Panc1 (cell line): ENCODE measurements at regions not wholly inside any gene's neighbourhood (a gene's known extent, or its start where the extent isn't known, plus 50 kb on each side); places are given as distances from the start of the nearest gene placed in this dataset.
"Not testable (repeated sequence)": the region's sequence is repeated elsewhere in the genome, so short reads cannot be mapped to it uniquely, and the experiment has no call there.

Experiments used
- ATAC-seq: fragments of 200-7000 bp; cut with Tn5 transposase; 2 replicates; pipeline ENCODE4 v1.9.1; 2020; ENCODE audit warnings: mild to moderate bottlenecking, moderate library complexity
- BruUV-seq: library from RNA; stranded (reverse); fragments of 400-500 nt; replicated peaks from 2 replicates; lab custom pipeline; 2021; lab: Mats Ljungman, UMichigan
- CTCF ChIA-PET: fragments of 300-600 bp; sonication (Branson Sonifier 250); formaldehyde crosslinking; loops from one replicate; lab custom pipeline; 2022; ENCODE audit warnings: antibody characterized with exemption; lab: Charles Lee
- POLR2A ChIA-PET: fragments of 300-600 bp; sonication (Branson Sonifier 250); formaldehyde crosslinking; loops from one replicate; lab custom pipeline; 2022; ENCODE audit warnings: antibody characterized with exemption; lab: Charles Lee
- DNase-seq: peaks from one replicate; pipeline ENCODE4 v3.0.0-alpha.2; 2010; ENCODE audit warnings: low read depth, low spot score
- H3K27ac ChIP-seq: 2 replicates; pipeline ENCODE4 v1.5.1; 2011; ENCODE audit warnings: mild to moderate bottlenecking, low read length, inconsistent platforms
- H3K27me3 ChIP-seq: fragments of 200-500 bp; sonication (Bioruptor generic); 2 replicates; pipeline ENCODE4 v1.6.0; 2014; ENCODE audit warnings: low read length, inconsistent platforms; ENCODE audit not compliant: control insufficient read depth, insufficient read depth
- H3K36me3 ChIP-seq: fragments of 200-500 bp; sonication (Bioruptor generic); 2 replicates; pipeline ENCODE4 v1.5.1; 2014; ENCODE audit warnings: inconsistent platforms, mild to moderate bottlenecking, low read length, moderate library complexity; ENCODE audit not compliant: control insufficient read depth, insufficient read depth
- H3K4me1 ChIP-seq: 2 replicates; pipeline ENCODE4 v1.5.1; 2011; ENCODE audit warnings: inconsistent platforms, mild to moderate bottlenecking, low read length, moderate library complexity; ENCODE audit not compliant: control insufficient read depth, insufficient read depth
- H3K4me3 ChIP-seq, 2 experiments: 2 replicates each; pipeline ENCODE4 v1.5.1; 2011 to 2012; ENCODE audit warnings: low read depth in 2 of 2, low read length in 2 of 2, mild to moderate bottlenecking in 2 of 2, inconsistent platforms in 1 of 2, moderate library complexity in 1 of 2
- H3K9me3 ChIP-seq: fragments of 200-500 bp; sonication (Bioruptor generic); 2 replicates; pipeline ENCODE4 v1.5.1; 2014; ENCODE audit warnings: low read depth, mild to moderate bottlenecking, inconsistent platforms, low read length, moderate library complexity; ENCODE audit not compliant: control insufficient read depth, insufficient read depth
- POLR2AphosphoS5 ChIP-seq: IDR thresholded peaks from 2 replicates; pipeline ENCODE4 v1.6.1; 2012; ENCODE audit warnings: mild to moderate bottlenecking, low read depth, low read length, moderate library complexity
- SIN3A ChIP-seq: IDR thresholded peaks from 2 replicates; pipeline ENCODE4 v1.6.1; 2012; ENCODE audit warnings: low read depth, mild to moderate bottlenecking, low read length, moderate library complexity, borderline replicate concordance; ENCODE audit not compliant: insufficient read depth
- TCF7L2 ChIP-seq: IDR thresholded peaks from 2 replicates; pipeline ENCODE4 v1.6.1; 2011; ENCODE audit warnings: mild to moderate bottlenecking, low read depth, low read length, inconsistent platforms
- in situ Hi-C: cut with HindIII; loops from 2 replicates; pipeline ENCODE4 v1.10.0; 2016; ENCODE audit warnings: low sequenced_read_pairs, low pct_unique_long_range_greater_than_20kb
- intact Hi-C: fragments of 100-400 bp; cut with micrococcal nuclease; formaldehyde crosslinking; loops from one replicate; pipeline ENCODE4 v1.10.0; 2022; ENCODE audit not compliant: unreplicated experiment
- TF ChIP-seq, protein P1 (sequence below), 2 experiments: IDR thresholded peaks; 2 replicates each; pipeline ENCODE4 v1.6.1; 2011 to 2012; ENCODE audit warnings: low read depth in 2 of 2, control low read depth in 1 of 2, low read length in 1 of 2, mild to moderate bottlenecking in 1 of 2, moderate library complexity in 1 of 2; ENCODE audit not compliant: insufficient read depth in 1 of 2
- TF ChIP-seq, protein P2 (sequence below): fragments of 450-650 bp; IDR thresholded peaks from 2 replicates; pipeline ENCODE4 v1.5.1; 2017; ENCODE audit warnings: mild to moderate bottlenecking

DNA sequence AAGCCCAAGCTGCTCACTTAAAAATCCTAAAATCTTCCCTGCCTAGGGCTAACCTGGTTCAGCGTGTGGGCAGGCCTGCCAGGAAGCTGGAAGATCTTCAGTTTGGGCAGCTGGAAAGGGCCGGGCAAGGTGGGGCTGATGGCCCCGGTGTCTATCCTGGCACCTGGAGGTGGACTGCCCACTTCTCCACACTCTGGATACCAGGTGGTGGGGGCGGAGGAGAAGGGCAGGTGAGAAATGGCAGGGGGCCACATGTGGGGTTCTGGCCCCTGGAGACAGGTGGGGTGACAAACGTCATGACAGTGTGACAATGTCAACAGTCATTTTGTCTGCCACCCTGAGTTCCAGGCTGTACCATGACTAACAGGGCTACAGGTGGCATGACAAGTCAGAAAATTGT lies 78.5 kb upstream of the C16orf82 start:
- intact Hi-C loops, result no loop called here
- DNase-seq, result no peak
- CTCF ChIA-PET, result no interaction called here
- Histone ChIP-seq H3K36me3 (no peaks in the 10 kb centered on the region), H3K4me1 (no peaks in the 10 kb centered on the region), H3K27me3 (peaks cover 2% of the 10 kb centered on the region; the same call in 1 of the 2 replicates), H3K9me3 (no peaks in the 10 kb centered on the region), H3K27ac (no peak overlapping the region), H3K4me3 (no peak overlapping the region)
- TF ChIP-seq, protein P1, sequence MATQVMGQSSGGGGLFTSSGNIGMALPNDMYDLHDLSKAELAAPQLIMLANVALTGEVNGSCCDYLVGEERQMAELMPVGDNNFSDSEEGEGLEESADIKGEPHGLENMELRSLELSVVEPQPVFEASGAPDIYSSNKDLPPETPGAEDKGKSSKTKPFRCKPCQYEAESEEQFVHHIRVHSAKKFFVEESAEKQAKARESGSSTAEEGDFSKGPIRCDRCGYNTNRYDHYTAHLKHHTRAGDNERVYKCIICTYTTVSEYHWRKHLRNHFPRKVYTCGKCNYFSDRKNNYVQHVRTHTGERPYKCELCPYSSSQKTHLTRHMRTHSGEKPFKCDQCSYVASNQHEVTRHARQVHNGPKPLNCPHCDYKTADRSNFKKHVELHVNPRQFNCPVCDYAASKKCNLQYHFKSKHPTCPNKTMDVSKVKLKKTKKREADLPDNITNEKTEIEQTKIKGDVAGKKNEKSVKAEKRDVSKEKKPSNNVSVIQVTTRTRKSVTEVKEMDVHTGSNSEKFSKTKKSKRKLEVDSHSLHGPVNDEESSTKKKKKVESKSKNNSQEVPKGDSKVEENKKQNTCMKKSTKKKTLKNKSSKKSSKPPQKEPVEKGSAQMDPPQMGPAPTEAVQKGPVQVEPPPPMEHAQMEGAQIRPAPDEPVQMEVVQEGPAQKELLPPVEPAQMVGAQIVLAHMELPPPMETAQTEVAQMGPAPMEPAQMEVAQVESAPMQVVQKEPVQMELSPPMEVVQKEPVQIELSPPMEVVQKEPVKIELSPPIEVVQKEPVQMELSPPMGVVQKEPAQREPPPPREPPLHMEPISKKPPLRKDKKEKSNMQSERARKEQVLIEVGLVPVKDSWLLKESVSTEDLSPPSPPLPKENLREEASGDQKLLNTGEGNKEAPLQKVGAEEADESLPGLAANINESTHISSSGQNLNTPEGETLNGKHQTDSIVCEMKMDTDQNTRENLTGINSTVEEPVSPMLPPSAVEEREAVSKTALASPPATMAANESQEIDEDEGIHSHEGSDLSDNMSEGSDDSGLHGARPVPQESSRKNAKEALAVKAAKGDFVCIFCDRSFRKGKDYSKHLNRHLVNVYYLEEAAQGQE (IDR thresholded peaks at IDR 0.05; ENCODE audit: insufficient read depth in 1 of 2, low read depth in 2 of 2, low read length in 1 of 2), result no peak
- TF ChIP-seq, protein P2, sequence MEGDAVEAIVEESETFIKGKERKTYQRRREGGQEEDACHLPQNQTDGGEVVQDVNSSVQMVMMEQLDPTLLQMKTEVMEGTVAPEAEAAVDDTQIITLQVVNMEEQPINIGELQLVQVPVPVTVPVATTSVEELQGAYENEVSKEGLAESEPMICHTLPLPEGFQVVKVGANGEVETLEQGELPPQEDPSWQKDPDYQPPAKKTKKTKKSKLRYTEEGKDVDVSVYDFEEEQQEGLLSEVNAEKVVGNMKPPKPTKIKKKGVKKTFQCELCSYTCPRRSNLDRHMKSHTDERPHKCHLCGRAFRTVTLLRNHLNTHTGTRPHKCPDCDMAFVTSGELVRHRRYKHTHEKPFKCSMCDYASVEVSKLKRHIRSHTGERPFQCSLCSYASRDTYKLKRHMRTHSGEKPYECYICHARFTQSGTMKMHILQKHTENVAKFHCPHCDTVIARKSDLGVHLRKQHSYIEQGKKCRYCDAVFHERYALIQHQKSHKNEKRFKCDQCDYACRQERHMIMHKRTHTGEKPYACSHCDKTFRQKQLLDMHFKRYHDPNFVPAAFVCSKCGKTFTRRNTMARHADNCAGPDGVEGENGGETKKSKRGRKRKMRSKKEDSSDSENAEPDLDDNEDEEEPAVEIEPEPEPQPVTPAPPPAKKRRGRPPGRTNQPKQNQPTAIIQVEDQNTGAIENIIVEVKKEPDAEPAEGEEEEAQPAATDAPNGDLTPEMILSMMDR, result no peak
- no peak for TF ChIP-seq TCF7L2
- in situ Hi-C loops, result no loop called here
- no peak for ATAC-seq
- BruUV-seq, result no TSS peak
- POLR2A ChIA-PET, result no interaction called here

DNA sequence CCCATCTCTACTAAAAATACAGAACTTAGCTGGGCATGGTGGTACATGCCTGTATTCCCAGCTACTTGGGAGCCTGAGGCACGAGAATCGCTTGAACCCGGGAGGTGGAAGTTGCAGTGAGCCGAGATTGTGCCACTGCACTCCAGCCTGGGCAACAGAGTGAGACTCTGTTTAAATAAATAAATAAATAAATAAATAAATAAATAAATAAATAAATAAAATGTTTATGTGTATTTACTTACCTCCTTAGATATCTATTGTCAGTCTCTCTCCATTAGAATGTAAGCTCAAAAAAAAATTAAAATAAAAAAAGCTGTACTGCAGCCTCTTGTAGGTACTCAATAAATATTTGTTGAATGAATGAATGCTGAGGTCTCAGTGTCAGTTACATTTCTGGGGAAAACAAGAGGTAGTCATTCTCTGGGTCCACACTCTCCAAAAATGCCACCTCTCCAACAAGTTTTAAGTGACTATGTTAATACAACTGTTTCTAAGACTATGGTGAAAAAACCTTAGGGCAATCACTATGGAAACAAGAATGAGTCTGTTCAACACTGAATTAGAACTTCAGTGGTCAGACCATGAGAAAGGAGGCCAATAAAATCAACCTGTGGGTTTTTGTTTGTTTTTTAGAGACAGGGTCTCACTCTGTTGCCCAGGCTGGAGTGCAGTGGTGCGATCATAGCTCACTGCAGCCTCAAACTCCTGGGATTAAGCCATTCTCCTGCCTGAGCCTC lies 76.2 kb upstream of the C16orf82 start:
- DNase-seq, H3K9me3 ChIP-seq, BruUV-seq, CTCF ChIA-PET, H3K4me3 ChIP-seq, ATAC-seq, intact Hi-C loops, H3K36me3 ChIP-seq, POLR2A ChIA-PET, H3K4me1 ChIP-seq, in situ Hi-C loops, H3K27ac ChIP-seq: not testable (repeated sequence)
- H3K27me3 ChIP-seq, result peaks cover 12% of the 10 kb centered on the region; the same call in 1 of the 2 replicates

DNA sequence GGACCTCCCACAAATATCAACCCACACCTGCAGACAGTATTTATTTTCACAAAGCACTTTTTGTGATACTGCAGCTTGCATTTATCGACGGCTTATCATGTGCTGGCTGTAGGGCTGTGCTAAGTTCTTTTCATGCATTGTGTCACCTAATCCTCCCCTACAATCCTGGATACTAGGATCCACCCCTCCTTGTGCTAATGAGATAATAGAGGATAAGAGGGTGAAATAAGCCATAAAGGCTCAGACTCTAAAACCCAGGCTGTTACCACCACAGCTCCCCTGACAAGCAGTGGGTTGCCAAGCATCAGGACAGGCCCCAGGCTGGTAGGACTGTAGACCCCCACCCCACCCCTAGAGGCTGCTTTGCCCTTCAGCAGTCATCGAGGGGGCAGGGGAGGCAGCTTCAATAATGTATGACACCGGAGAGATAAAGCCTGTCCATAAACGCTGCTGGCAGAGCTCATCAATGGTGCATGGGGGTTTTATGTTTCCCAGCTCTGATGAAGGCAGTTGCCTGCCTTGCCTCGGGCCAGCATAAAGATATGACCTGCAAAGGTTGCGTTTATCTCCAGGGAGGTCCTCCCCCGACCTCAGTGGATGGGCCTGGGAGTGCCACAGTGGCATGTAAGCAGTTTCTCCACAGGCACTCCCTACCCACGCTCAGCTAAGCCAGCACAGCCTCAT lies 73.9 kb upstream of the C16orf82 start:
- ChIA-PET CTCF (no interaction called here), POLR2A (no interaction called here)
- peaks cover 15% of the 10 kb centered on the region; the same call in 1 of the 2 replicates for H3K27me3 ChIP-seq
- no peak for DNase-seq
- no peaks in the 10 kb centered on the region for H3K9me3 ChIP-seq
- intact Hi-C loops, result no loop called here
- no peaks in the 10 kb centered on the region for H3K4me1 ChIP-seq
- BruUV-seq, result no TSS peak
- H3K36me3 ChIP-seq, result no peaks in the 10 kb centered on the region
- TF ChIP-seq POLR2AphosphoS5 (no peak), TCF7L2 (no peak), SIN3A (no peak)
- TF ChIP-seq, protein P1 (IDR thresholded peaks at IDR 0.05; ENCODE audit: insufficient read depth in 1 of 2, low read depth in 2 of 2, low read length in 1 of 2), result no peak
- TF ChIP-seq, protein P2, result no peak
- H3K4me3 ChIP-seq, result no peak overlapping the region
- in situ Hi-C loops, result no loop called here
- no peak overlapping the region for H3K27ac ChIP-seq
- ATAC-seq, result no peak
